Activated T-helper 1 cell treated with Interleukin-2 at 50 U/mL for 16 hours (primary cell): ENCODE measurements at regions not wholly inside any gene's neighbourhood (a gene's known extent, or its start where the extent isn't known, plus 50 kb on each side); places are given as distances from the start of the nearest gene placed in this dataset.
"Not testable (repeated sequence)": the region's sequence is repeated elsewhere in the genome, so short reads cannot be mapped to it uniquely, and the experiment has no call there.

Experiments used
- DNase-seq: peaks from one replicate; pipeline ENCODE4 v3.0.0-alpha.2; 2020; ENCODE audit warnings: low read depth

GRCh38 chr20:53692465-53693067, 98.9 kb upstream of the ZNF217 start:
- DNase-seq, result no peak

GRCh38 chr20:53691811-53692192, 98.2 kb upstream of the ZNF217 start:
- no peak for DNase-seq

- no peak for DNase-seq
Observed at GRCh38 chr20:53691060-53691810, 97.6 kb upstream of the ZNF217 start.

DNA sequence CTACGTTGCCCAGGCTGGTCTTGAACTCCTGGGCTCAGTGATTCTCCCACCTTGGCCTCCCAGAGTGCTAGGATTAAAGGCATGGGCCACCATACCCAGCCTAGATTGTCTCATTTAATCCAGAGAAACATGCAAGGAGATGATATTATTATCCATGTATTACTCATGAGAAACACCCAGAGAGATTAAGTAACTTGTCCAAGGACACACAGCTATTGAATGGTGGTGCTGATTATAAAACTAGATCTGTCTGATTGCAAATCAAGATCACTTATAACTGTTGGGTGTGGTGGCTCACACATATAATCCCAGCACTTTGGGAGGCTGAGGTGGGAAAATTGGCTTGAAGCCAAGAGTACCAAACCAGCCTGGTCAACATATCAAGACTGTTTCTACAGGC, 94.4 kb upstream of the ZNF217 start:
- DNase-seq, result no peak

- no peak for DNase-seq
Observed at GRCh38 chr20:53685070-53685595, 91.5 kb upstream of the ZNF217 start.

DNA sequence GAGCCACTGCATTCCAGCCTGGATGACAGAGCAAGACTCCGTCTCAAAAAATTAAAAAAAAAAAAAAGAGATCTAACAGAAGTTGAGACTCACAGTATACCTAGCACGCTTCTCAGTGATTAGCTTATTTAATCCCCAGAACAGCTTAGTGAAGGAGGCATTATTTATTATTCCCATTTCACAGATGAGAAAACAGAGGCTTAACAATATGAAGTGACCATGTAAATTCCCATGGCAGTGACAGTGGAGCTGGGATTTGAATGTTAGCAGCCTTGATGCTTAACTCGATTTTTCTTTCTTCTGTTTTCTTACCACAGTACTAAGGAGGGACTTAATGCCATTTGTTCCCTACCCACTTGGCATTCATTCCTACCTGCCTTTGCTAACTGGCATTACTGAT, 89.9 kb upstream of the ZNF217 start:
- no peak for DNase-seq

GRCh38 chr20:53681352-53682212, 87.9 kb upstream of the ZNF217 start:
- no peak for DNase-seq

- no peak for DNase-seq
Observed at GRCh38 chr20:53679597-53680309, 86.1 kb upstream of the ZNF217 start.

GRCh38 chr20:53678990-53679596, 85.5 kb upstream of the ZNF217 start:
- no peak for DNase-seq

- DNase-seq, result no peak
Observed at GRCh38 chr20:53678315-53678989, 84.8 kb upstream of the ZNF217 start.

GRCh38 chr20:53677447-53678314, 84.0 kb upstream of the ZNF217 start:
- DNase-seq, result no peak

DNA sequence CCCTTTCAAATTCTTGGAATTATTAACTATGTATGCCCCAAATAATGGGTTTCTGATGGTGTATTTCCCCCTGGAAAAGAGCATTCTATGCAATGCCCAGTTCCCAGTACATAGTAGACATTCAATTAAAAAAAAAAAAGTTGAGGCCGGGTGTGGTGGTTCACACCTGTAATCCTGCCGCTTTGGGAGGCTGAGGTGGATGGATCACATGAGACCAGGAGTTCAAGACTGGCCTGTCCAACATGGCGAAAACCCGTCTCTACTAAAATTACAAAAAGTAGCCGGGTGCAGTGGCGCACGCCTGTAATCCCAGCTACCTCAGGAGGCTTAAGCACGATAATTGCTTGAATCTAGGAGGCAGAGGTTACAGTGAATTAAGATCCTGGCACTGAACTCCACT, 83.3 kb upstream of the ZNF217 start:
- DNase-seq, result no peak

DNA sequence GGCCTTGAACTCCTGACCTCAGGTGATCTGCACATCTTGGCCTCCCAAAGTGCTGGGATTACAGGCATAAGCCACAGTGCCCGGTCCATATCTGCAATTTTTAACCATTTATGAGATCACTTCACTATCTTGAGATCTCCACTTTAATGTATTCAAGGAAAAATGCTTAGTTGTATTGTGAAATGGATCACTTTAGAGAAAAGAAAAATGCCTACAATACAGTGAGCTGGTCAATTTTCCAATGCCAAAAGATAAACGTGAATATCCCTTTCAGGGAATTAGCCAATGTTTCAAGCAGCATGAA, 82.8 kb upstream of the ZNF217 start:
- DNase-seq, result no peak

DNA sequence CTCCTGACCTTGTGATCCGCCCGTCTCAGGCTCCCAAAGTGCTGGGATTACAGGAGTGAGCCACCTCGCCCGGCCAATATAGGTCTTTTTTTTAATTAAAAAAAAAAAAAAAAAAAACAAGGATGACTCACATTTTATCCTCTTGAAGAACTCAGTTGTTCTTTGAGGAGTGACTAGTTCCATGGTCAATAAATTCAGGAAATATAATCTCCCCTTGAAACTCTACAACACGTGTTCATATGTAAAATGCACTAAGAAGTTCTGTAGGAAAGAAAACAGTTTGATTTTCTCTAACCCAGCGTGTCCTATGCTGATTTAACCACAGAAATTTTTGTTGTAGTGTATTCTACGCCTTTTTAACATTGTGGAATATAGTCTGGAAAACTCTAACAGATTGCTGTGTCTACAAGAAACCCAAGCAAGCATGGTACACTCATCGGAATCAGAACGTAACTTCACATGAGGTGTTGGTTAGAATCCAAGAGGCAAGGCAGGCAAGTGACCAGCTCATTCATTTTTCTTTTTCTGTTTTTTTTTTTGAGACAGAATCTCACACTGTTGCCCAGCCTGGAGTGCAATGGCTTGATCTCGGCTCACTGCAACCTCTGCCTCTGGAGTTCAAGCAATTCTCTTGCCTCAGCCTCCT, 79.0 kb upstream of the ZNF217 start:
- no peak for DNase-seq

GRCh38 chr20:53671370-53671769, 77.7 kb upstream of the ZNF217 start:
- DNase-seq, result no peak

GRCh38 chr20:53669517-53670313, 76.1 kb upstream of the ZNF217 start:
- DNase-seq, result not testable (repeated sequence)

- DNase-seq, result no peak
Observed at GRCh38 chr20:53668992-53669391, 75.4 kb upstream of the ZNF217 start.

DNA sequence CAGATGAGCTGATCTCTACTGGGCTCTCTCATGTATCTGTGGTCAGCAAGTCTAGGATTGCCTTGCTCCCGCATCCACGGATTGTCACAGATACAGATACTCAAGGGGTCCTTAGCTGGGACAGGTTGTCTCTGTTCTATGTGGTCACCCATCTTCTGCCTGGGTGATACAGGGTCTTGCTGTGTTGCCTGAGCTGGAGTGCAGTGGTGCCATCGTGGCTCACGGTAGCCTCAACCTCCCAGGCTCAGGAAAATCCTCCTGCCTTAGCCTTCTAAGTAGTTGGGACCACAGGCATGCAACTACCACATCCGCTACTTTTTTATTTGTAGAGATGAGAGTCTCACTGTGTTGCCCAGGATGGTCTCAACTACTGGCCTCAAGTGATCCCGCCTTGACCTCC, 72.5 kb upstream of the ZNF217 start:
- DNase-seq, result no peak

GRCh38 chr20:53664121-53664520, 70.5 kb upstream of the ZNF217 start:
- no peak for DNase-seq
